Left lobe of liver (tissue), 2 donors: ENCODE measurements at regions not wholly inside any gene's neighbourhood (a gene's known extent, or its start where the extent isn't known, plus 50 kb on each side); places are given as distances from the start of the nearest gene placed in this dataset.

Experiments
- ATAC-seq: fragments of 200-7000 bp; cut with Tn5 transposase; one replicate; pipeline ENCODE4 v1.9.1; 2020; ENCODE audit warnings: mild to moderate bottlenecking, moderate library complexity
- DNase-seq: peaks from one replicate; pipeline ENCODE4 v3.0.0-alpha.2; 2020; ENCODE audit warnings: low spot score
- donor health status: DM: no; HTN: no; CAD: no; lungs with moderate emphysema.
- donor health status: DM: no; HTN: yes; CAD: no.

DNA sequence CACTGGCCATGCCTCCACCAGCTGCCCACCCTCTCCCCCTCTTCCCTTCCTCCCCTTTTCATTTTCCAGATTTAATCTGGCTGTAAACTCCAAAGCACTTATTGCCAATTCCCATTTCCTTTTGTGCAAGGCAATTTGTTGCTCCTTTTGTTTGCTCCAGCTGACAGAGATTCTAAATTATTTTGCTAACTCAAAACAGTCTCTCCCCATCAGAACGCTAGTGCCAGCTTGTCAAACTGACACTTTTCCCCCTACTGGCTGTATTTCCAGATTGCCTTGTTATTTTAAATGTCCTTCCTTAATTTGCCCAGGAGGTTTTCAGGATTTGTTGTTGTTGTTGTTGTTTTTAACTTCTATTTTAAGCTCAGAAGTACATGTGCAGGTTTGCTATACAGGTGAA lies 57.0 kb upstream of the PAK1 start:
- ATAC-seq (no peak), DNase-seq (no peak)

DNA sequence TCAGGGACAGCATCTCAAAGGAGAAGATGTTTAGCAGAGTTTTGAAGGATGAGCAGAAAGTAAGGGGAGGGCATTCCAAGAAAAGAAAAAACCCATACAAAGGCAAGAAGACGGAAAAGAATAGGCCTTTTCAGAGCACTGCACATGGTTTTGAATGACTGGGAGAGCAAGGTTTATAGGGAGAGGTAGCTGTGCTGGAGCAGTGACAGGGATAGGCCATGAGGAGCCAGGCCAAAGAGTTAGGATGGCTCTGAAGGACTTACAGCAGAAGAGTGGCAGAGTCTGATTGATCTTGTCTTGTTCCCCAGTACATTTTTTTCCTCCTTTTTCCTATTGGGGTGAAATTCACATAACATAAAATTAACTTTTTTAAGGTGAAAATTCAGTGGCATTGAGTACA lies 55.8 kb upstream of the PAK1 start:
- DNase-seq (no peak), ATAC-seq (no peak)

DNA sequence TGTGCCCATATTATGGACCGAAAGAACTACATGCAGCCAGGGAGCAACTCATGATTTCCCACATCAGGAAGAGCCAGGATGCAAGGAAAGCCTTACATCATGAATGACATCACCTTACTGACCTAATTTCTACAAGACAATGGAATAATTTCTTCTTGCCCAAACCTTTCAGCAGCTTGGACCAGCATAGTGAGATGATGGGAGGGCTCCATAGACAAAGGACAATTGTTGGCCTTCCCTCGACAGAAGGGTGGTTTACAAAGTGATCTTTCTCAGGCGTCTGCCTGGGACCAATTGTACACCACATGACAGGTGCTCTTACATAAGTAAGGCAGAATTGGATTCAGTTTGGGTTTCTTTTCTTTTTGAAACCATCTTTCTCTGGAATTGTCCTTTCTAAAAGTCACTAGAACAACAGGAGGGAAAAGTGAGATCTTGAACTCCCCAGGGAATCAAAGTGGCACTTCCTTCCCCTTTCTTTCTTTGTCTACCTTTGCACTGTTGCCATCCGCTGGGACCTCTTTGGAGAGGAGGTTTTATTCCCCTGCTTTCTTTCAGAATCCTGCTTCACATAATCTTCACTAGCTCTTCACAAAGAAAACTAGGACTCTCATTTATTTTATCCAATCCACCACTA lies 51.7 kb upstream of the PAK1 start:
- DNase-seq (no peak), ATAC-seq (no peak)

DNA sequence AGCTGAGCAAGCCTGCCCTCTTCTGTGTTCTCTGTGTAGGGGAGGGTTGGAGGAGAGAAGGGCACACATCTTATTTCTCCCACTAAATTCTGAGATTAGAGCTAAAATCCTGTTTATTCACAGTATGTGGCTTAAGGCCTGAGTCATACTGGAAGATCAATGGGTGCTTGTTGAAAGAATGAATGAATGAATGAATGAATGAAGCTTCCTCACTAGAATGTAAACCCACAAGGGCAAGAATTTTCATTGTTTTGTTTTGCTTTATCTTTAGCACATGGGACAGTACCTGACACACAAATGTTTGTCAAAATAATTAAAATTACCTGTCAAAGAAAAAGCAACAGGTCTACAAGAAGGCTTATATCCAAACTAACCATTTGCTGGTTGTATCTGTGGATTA lies 50.6 kb upstream of the PAK1 start:
- ATAC-seq (no peak), DNase-seq (no peak)

DNA sequence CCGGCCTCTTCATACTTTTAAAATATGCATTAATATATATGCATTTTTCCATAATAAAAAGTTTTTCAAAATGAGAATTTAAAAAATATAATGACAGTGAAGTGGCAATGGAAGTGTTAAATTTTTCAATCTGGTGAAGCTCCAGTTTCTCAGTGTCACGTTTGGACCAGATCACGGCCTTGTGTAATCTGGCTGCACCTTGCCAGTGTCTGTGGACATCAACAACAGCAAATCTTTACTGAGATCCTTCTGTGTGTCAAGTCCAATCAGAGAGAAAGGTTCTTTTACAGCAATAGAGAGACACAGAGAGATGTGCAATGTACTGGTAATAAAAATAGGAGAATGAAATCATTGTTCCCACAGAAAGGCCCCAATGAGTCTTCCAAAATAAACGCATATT lies 49.8 kb upstream of the PAK1 start:
- ATAC-seq (peak; percentile 77), DNase-seq (peak; percentile 48)
